B cell (primary cell): ENCODE measurements at regions not wholly inside any gene's neighbourhood (a gene's known extent, or its start where the extent isn't known, plus 50 kb on each side); places are given as distances from the start of the nearest gene placed in this dataset.

ENCODE experiments used
- CTCF ChIP-seq: fragments of 200-600 bp; IDR thresholded peaks from one replicate; pipeline ENCODE4 v1.8.0; 2022; ENCODE audit warnings: antibody characterized with exemption, mild to moderate bottlenecking
- EZH2 ChIP-seq: IDR thresholded peaks from 2 replicates; pipeline ENCODE4 v1.6.1; 2012; ENCODE audit warnings: borderline replicate concordance, low read depth, mild to moderate bottlenecking, moderate library complexity, low read length; ENCODE audit not compliant: insufficient read depth, poor library complexity, severe bottlenecking

- no peak for TF ChIP-seq CTCF
- TF ChIP-seq EZH2, result no peak
These were observed 118.2 kb upstream of the IQCM start for GRCh38 chr4:149933883-149934282.
